GM18505 (cell line): ENCODE measurements at regions not wholly inside any gene's neighbourhood (a gene's known extent, or its start where the extent isn't known, plus 50 kb on each side); places are given as distances from the start of the nearest gene placed in this dataset.

ENCODE experiments used
- ATAC-seq: cut with Tn5 transposase; IDR thresholded peaks from one replicate; pipeline ENCODE4 v1.9.1; 2021; ENCODE audit not compliant: unreplicated experiment
- POLR2A ChIP-seq: IDR thresholded peaks from 4 replicates; pipeline ENCODE4 v1.6.1; 2011; ENCODE audit warnings: borderline replicate concordance; ENCODE audit not compliant: insufficient read depth, insufficient read length; ENCODE audit errors: extremely low read depth

GRCh38 chr9:28563291-28563934 is 990.1 kb upstream of the C9orf72 start:
- ATAC-seq, result no peak
- TF ChIP-seq POLR2A, result no peak

- no peak for ATAC-seq
These were observed 1010.6 kb upstream of the C9orf72 start for GRCh38 chr9:28583832-28584231.

DNA sequence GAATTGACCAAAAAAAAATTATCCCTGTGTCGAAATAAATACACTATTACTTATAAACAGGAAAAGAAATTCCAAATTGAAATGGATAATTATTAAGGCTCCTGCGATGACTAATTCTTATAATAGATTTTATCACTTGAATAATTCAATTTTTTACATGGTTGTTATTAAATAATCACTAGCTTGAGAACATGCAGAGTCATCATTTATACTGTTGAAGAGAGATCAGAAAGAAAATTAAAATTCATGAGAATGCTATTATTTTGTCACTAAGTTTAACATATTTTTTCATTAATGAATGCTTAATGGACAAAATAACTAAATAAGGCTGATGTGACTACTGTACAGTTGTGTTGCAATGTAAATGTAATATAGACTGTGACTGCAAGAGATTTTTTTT is 1011.3 kb upstream of the C9orf72 start:
- ATAC-seq, result no peak
- TF ChIP-seq POLR2A, result no peak

More at GRCh38 chr9:28583832-28584231, 1010.6 kb upstream of the C9orf72 start:
- no peak for TF ChIP-seq POLR2A

DNA sequence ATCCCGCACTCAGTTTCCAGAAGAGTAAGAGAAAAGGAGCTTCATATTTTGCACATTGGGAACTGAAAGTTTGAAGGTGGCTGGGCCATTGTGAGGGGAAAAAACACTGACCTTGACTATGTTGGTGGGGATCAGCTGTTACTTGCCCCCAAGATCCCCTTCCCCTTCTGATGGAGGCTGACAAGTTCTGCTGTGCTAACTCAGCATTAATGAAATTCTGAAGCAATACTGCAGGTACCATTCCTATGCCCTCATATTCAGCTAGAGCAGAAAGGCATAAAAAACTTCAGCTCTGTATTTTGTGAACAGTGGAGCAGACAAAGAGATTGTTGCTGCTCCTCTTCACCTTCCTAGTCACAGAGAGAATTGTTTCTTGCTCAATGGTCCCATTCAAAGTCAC is 1013.8 kb upstream of the C9orf72 start:
- no peak for TF ChIP-seq POLR2A
- ATAC-seq, result no peak

- ATAC-seq, result no peak
These were observed 1025.1 kb upstream of the C9orf72 start for GRCh38 chr9:28598408-28598807.

GRCh38 chr9:28600226-28600625 is 1026.9 kb upstream of the C9orf72 start:
- no peak for ATAC-seq
- TF ChIP-seq POLR2A, result no peak

More at GRCh38 chr9:28598408-28598807, 1025.1 kb upstream of the C9orf72 start:
- no peak for TF ChIP-seq POLR2A

- no peak for TF ChIP-seq POLR2A
- no peak for ATAC-seq
These were observed 1034.6 kb upstream of the C9orf72 start for GRCh38 chr9:28607843-28608242.

DNA sequence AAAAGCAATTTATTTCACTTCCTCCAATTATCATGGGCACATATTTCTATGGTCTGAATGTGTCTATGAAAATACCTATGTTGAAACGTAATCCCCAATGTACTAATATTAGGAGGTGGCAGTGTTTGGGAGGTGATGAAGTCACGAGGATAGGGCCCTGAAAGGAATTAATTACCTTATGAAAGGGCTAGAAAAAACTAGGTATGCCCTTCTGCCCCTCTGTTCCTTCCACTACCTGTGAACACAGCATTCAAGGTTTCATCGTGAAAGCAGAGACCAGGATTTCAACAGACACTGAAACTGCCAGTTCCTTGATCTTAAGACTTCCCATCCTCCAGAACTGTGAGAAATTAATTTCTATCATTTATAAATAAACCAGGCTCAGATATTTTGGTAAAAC is 1037.1 kb upstream of the C9orf72 start:
- ATAC-seq, result no peak
- TF ChIP-seq POLR2A, result no peak

DNA sequence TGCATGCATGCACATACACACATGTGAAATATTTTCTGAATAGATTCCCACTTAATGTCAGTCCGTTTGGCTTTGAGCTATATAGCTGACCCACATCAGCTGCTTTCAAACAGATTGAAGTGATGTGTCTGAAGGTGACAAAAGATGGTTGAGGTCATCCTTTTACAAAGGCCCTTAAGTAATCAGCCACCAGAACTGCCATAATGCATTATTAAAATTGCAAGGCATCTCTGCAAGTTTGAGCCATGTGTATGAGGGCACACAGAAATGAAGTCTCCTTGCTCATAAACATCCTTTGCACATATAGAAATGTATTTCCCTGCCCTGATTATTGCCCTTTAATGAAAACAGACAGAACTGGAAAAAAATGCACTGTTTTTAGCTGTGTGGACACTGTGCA is 1043.0 kb upstream of the C9orf72 start:
- no peak for TF ChIP-seq POLR2A
- ATAC-seq, result no peak

DNA sequence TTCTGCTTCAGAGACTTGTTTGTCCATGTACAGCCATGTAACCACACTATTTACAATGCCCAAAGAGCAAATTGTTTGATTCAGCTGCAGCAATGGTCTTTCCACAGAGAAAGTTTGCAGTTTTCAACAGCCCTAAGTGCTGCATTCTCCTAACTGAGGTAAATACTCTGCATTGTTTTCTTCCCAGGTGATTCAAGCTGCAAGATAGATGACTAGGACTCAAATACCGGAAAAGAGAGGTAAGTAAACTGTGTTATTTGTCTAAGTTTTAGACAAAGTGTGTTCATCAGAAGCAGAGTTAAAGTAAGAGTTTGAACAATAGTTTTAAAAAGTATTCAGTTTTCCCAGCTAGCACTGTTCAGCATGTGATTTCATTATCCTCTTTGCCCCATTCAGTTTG is 1046.7 kb upstream of the C9orf72 start:
- no peak for ATAC-seq
- no peak for TF ChIP-seq POLR2A

- no peak for TF ChIP-seq POLR2A
- ATAC-seq, result no peak
These were observed 1047.4 kb upstream of the C9orf72 start for GRCh38 chr9:28620661-28621060.

GRCh38 chr9:28624771-28625170 is 1051.5 kb upstream of the C9orf72 start:
- TF ChIP-seq POLR2A, result no peak
- no peak for ATAC-seq

- ATAC-seq, result no peak
- TF ChIP-seq POLR2A, result no peak
These were observed 1054.8 kb upstream of the C9orf72 start for GRCh38 chr9:28628031-28628430.

GRCh38 chr9:28648723-28649122 is 1075.4 kb upstream of the C9orf72 start:
- ATAC-seq, result no peak
- no peak for TF ChIP-seq POLR2A

GRCh38 chr9:28650327-28650726 is 1077.0 kb upstream of the C9orf72 start:
- ATAC-seq, result no peak
- no peak for TF ChIP-seq POLR2A
